NCI-H524 treated with DMSO at 0.1 percent for 48 hours (cell line): ENCODE measurements at regions not wholly inside any gene's neighbourhood (a gene's known extent, or its start where the extent isn't known, plus 50 kb on each side); places are given as distances from the start of the nearest gene placed in this dataset.
A peak's percentile ranks its signal among the peaks of the same experiment; 100 is the strongest.

Experiments
- DNase-seq: peaks from one replicate; lab custom pipeline; 2025; lab: John Stamatoyannopoulos, UW

DNA sequence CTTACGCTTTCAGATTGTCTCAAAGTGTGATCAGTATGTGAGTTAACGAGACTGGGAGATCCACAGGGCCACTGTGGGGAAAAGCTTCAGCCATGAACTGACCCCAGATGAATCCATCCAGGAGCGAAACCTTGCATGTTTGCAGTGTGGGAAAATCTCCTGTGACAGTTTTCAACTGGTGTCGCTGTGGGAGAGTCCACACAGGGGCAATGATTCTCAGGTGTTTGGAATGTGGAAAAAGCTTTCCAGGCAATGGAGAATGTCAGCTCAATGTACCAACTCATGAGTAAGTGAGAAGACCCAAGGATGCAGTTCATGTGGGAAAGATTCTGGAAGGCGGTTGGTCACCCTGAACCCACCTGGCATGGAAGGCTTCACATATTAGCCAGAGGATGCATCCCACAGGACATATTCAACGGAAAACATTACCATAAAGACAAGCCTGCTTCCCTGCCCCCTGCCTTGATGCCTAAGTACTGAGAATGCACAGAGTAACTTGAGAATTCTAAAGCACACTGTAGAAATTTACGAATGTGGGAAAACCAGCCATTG is 204.1 kb upstream of the BMPER start:
- DNase-seq = no peak

DNA sequence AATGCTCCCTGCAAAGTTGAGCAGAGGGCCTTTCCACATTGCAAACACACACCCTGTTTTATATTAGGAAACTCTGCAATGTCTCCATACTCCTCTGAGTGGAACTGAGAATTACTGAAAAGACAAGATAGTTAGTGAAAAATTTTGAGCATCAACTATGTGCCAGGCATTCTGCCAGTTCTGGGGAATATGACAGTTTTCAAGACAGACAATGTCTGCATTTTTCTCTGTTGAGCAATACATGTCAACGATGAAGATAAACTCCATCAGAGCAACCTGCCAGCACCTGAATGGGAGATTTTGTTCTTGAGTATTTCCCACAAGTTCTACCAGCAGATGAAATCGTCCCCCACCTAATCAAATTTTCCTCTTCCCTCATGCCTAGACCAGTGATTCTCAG is 203.4 kb upstream of the BMPER start:
- DNase-seq = no peak

DNA sequence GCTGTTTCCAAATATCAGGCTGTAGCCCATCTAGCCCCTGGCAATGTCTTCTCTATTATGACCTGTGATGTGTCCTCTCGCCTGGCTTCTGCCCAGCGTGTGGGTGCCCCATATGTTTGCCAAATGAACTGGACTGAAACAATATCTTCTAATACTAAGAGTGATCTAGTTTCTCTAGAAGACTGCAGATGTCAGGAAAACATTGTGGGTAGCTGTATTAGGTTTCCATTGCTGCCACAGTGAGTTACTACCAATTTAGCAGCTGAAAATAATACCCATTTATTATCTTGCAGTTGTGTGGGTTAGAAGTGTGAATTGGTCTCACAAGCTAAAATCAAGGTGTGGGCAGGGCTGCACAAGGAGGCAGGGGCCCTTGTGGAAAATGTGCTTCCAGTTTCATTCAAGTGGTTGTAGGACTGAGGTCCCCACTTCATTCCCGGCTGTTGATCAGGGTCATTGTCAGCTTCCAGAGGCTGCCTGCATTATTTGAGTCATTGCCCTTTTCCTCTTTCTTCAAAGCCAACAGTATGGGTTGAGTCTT is 202.8 kb upstream of the BMPER start:
- no peak for DNase-seq

- DNase-seq = no peak
Measured at GRCh38 chr7:33705333-33705833, 200.0 kb upstream of the BMPER start.

- DNase-seq = no peak
Measured at GRCh38 chr7:33706186-33706585, 199.2 kb upstream of the BMPER start.

- DNase-seq = no peak
Measured at GRCh38 chr7:33706771-33707200, 198.6 kb upstream of the BMPER start.

GRCh38 chr7:33707427-33707826 is 197.9 kb upstream of the BMPER start:
- no peak for DNase-seq

- no peak for DNase-seq
Measured at GRCh38 chr7:33710608-33711007, 194.7 kb upstream of the BMPER start.

DNA sequence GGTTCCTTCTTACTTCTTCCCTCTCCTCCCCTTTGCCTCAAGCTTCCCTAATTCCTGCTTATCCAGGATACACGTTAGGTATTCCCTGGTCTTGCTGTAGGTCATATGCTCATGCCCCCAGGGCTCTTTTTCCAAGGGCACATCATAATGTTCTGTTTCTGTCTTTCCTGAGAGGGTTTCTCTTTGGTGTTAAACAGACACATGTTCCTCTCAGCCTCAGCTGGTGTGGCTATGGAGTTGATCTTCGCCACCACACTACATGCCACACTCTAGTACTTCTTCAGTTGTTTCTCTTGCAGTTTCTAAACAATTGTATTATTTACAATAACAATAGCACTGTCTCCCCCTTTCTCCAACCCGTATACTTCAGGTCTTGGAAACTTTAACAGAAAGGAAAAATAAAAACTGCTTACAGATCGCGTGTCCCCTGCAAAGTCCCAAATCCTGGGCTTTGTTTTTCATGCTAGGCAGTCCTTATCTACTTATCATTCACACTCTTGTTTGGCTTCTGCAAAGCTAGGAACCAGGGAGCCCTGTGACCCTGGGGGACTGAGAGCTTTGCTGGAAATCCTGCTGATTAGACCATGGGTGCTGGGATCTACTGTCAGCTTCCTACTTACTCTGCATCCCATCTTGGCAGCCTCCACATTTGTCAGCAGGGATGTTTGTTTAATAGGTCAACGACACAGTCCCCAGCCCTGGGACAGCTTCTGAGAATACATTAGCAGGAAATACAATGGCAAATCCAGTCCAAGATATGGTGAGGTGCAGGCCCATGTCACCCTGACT is 193.9 kb upstream of the BMPER start:
- DNase-seq = no peak

DNA sequence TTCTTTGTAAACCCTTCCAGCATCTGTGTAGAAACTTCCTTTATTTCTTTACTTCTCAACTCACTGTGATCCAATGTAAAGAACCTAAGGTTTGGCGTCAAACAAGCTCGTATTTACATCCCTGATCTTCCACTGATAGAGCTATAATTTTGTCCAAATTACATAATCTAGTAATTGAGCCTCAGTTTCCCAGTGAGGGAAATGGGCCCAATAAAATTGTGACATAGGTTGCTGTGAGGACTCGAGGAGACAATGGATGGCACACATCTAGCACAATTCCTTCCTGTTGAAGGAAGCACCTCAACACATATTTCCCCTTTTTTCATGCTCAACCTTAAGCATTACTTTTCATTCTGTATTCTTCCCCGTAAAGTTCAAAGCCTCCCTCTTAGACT is 193.3 kb upstream of the BMPER start:
- DNase-seq = no peak

DNA sequence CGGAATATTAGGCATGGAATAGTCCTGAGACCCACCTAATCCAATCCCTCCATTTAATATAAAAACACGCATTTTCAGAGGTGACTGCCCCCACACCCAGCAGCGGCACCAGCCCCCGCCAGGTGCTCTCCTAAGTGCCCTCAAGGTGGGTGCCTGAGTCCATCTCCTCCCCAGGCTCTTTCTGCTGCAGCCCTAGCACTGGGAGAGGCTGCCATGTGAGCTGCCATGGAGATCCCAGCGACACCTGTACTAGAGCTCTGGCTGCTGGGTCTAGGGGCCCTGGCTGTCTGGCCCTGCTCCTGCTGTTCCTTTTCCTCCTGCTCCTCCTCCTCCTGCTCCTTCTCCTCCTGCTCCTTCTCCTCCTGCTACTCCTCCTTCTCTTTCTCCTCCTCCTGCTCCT is 191.1 kb upstream of the BMPER start:
- no peak for DNase-seq

GRCh38 chr7:33716581-33717477 is 188.5 kb upstream of the BMPER start:
- no peak for DNase-seq

GRCh38 chr7:33719059-33719581 is 186.2 kb upstream of the BMPER start:
- DNase-seq = no peak

GRCh38 chr7:33720139-33720538 is 185.2 kb upstream of the BMPER start:
- no peak for DNase-seq

DNA sequence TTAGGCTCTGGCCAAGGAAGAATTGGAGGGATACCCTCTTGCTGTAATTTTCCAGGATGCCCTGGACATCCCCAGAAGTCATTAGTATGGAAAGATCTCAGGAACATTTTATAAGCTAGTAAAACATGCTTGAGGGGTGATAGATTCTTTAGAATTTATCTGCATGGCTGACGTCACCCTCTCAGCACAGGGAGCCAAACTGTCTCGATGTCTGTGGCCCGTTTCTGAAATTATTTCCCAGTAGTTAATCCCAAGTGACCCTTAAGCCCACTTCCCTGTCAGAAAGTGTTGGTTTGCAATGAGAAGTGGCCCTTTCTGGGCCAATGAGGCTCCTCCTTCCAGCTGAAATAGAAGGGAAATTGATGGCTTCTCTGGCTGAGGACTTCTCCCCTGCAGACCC is 184.5 kb upstream of the BMPER start:
- no peak for DNase-seq

DNA sequence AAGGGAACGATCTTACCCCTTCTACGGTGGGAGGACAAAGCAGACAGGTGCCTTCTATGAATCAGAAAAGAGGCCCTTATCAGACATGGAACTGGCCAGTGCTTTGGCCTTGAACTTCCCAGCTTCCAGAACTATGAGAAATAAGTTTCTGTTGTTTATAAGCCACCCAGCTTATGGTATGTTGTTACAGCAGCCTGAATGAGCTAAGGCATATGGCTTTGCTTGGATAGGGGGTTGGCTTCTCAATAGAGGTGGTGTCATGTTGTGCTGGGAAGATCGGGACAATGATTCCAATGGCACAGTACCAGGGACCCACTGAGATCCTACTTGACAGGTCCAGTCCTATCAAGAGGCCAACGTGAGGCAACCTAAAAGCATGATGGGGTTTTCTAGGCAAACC is 183.4 kb upstream of the BMPER start:
- no peak for DNase-seq

- DNase-seq = peak; percentile 42
Measured at GRCh38 chr7:33722383-33723101, 182.8 kb upstream of the BMPER start.

- DNase-seq = no peak
Measured at GRCh38 chr7:33724201-33724600, 181.1 kb upstream of the BMPER start.

GRCh38 chr7:33725111-33726025 is 180.0 kb upstream of the BMPER start:
- no peak for DNase-seq

GRCh38 chr7:33726582-33726981 is 178.8 kb upstream of the BMPER start:
- DNase-seq = no peak
